ENCODE measurements at regions not wholly inside any gene's neighbourhood (a gene's known extent, or its start where the extent isn't known, plus 50 kb on each side); places are given as distances from the start of the nearest gene placed in this dataset.

- TF ChIP-seq SUZ12 (IDR thresholded peaks at IDR 0.05; ENCODE audit: extremely low read depth, insufficient read depth, insufficient read length) (no peak), YY1 (IDR thresholded peaks at IDR 0.05; ENCODE audit: insufficient read depth, insufficient read length) (no peak), ZNF274 (IDR thresholded peaks at IDR 0.05; ENCODE audit: low read depth, low read length) (no peak)
Observed at GRCh38 chr4:14856062-14856933, 146.0 kb upstream of the CPEB2 start.

Measured in NT2/D1 (cell line).